GM18861 (cell line): ENCODE measurements at regions not wholly inside any gene's neighbourhood (a gene's known extent, or its start where the extent isn't known, plus 50 kb on each side); places are given as distances from the start of the nearest gene placed in this dataset.
"Not testable (repeated sequence)": the region's sequence is repeated elsewhere in the genome, so short reads cannot be mapped to it uniquely, and the experiment has no call there.

Source experiments
- ATAC-seq: cut with Tn5 transposase; IDR thresholded peaks from one replicate; pipeline ENCODE4 v1.9.1; 2021; ENCODE audit not compliant: unreplicated experiment

GRCh38 chr5:119879446-119879845 lies 250.1 kb downstream of the FAM170A start:
- ATAC-seq, result no peak

DNA sequence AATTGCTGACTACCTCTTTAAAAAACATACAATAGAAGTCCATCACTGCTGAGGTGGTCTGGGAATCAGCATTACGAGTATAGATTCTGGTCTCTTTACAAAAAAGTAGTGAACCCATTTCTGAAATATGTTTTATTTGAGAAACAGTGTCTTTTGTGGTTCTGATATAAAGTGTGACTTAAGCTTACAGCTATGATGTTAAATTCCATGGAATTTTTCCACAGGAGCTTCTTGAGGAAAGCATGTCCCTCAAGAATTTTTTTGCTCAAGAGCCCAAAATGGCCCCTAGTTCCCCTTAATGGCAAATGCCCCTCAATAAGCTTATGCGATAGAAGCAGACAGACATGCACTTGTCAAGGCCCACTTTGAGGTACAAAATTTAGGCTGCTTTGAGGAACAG lies 265.7 kb downstream of the FAM170A start:
- no peak for ATAC-seq

GRCh38 chr5:119896826-119897536 lies 267.6 kb downstream of the FAM170A start:
- no peak for ATAC-seq

GRCh38 chr5:119897537-119898370 lies 268.4 kb downstream of the FAM170A start:
- no peak for ATAC-seq

DNA sequence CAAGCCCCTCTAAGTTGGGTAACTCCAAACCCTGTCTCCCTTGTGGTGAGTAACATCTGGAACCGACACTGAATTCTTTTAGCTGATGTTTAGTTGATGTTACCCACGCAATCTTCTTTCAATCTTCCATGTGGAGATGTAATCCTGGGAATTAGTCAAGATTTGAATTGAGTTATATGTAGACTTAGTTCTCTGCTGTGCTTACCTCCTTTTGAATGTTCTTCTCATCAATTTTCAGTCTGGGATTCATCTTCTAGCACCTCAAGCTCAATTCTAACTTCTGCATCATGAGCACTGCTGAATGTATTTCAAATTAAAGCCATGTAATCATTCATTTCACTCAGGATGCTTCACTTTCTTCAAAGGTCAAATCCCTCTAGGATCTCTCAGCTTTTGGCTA lies 270.6 kb downstream of the FAM170A start:
- ATAC-seq, result no peak

- no peak for ATAC-seq
Observed at GRCh38 chr5:119902593-119902992, 273.2 kb downstream of the FAM170A start.

DNA sequence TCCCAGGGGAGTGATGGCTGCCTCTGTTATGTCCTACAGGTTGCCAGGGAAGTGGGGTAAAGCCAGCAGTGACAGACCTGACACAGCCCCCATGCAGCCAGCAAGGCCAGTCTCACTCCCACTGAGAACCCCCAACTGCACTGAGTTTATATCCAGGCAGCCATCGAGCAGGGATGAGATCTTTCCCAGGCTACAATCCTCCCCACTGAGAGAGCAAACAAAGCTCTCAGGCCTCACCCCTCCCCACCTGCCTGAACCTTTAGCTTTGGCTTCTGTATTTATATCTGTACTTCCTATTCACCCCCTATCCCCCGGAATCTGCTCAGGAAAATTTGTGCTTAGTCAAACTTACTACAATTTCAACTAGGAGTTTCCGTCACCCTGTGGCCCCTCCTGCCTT lies 284.1 kb downstream of the FAM170A start:
- no peak for ATAC-seq

DNA sequence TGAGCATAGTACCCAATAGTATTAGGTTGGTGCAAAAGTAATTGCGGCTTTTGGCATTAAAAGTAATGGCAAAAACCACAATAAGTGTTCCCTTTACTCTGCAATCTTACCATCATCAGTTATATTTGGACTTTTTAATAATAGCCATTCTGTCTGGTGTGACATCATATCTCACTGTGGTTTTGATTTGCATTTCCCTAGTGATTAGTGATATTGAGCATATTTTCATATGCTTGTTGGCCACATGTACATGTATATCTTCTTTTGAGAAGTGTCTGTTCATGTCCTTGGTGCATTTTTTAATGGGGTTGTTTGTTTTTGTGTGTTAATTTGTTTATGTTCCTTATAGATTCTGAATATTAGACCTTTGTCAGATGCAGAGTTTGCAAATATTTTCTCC lies 289.9 kb downstream of the FAM170A start:
- no peak for ATAC-seq

DNA sequence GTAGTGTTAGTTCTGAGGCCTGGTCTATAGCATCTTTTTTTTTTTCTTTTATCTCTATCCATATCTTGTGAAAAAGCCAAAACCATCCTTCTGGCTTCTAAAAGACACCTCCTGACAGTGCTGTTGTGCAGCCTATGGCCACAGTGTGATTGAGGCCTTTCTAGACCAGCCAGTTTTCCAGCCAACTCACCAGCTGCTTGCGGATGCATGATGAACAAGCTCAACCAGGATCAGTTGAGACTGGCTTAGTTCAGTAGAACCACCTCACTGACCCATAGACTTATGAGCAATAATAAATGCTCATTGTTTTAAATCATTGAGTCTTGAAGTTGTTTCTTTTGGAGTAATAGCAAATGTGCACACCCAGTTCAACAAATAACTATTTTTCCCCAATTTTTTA lies 296.9 kb downstream of the FAM170A start:
- ATAC-seq, result no peak

- no peak for ATAC-seq
Observed at GRCh38 chr5:119928974-119929373, 299.6 kb downstream of the FAM170A start.

DNA sequence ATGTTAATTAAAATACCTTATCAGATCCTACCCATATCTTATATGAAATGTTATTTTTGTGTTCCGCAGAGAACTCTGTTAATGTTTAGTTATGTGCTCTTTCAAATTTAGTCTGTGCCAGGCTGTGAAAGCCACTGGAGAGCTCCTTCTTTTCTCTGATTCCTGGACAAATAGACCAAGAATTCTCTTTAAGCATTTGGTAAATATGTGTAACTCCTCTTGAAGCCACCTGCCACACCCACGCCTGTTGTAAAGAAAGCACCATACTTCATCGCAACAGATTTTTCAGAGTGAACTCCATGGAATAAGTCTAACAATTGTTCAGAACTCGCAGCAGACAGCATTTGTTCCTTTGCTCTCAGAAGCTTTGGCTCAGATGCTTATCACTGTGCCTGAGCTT lies 301.1 kb downstream of the FAM170A start:
- ATAC-seq, result no peak

GRCh38 chr5:119943148-119943547 lies 313.8 kb downstream of the FAM170A start:
- no peak for ATAC-seq

DNA sequence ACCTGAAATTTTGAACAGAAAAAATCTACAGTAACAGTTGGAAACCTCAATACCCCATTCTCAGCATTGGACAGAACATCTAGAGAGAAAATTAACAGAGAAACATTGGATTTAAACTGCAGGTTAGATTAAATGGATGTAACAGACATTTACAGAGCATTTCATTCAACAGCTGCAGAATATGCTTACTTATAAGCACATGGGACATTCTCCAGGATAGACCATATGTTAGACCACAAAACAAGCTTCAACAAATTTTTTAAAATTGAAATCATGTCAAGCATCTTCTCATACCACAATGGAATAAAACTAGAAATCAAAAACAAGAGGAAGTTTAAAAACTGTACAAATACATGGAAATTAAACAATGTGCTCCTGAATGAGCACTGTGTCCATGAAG lies 316.3 kb downstream of the FAM170A start:
- no peak for ATAC-seq

DNA sequence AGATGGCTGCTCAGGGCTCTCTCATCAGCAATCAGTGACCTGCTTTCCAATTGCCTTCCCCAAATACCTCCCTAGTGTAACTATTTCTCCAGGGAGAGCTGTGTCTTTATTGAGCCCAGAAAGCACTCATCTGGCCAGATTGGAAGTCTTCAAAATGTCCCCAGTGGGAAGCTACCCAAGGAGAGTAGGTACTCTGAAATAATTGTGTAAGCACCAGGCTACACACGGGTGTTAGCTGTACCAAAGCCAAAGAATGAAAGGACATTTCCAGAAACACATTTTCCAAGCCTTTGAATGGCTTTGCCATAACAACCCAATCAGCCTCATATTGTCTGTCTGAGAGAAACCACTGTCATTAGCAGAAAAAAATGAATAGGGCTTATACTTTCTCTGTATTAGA lies 318.8 kb downstream of the FAM170A start:
- ATAC-seq, result no peak

DNA sequence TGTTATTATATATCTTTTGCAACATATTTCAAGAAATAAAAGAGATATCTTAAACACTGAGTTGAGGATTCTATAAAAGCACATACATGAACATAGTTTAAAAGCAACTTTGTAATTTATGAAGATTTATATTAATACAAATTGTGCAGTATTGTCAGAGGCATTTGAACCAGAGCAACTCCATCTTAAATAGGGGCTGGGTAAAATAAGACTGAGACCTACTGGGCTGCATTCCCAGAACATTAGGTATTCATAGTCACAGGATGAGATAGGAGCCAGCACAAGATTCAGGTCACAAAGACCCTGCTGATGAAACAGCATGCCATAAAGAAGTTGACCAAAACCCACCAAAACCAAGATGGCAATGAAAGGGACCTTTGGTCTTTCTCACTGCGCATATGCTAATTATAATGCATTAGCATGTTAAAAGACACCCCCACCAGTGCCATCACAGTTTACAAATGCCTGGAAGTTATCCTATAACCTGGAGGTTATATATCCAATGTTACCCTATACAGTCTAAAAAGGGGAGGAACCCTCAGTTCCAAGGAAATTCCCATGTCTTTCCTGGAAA lies 320.2 kb downstream of the FAM170A start:
- ATAC-seq, result no peak

- ATAC-seq, result no peak
Observed at GRCh38 chr5:119951330-119951934, 322.1 kb downstream of the FAM170A start.

- ATAC-seq, result no peak
Observed at GRCh38 chr5:119953474-119953873, 324.1 kb downstream of the FAM170A start.

GRCh38 chr5:119954106-119954505 lies 324.7 kb downstream of the FAM170A start:
- ATAC-seq, result no peak

GRCh38 chr5:119961993-119962392 lies 332.6 kb downstream of the FAM170A start:
- ATAC-seq, result no peak

GRCh38 chr5:119966028-119966427 lies 336.7 kb downstream of the FAM170A start:
- ATAC-seq, result no peak

GRCh38 chr5:119968690-119969089 lies 339.3 kb downstream of the FAM170A start:
- no peak for ATAC-seq

GRCh38 chr5:119987077-119987476 lies 357.7 kb downstream of the FAM170A start:
- not testable (repeated sequence) for ATAC-seq
